Keratinocyte (primary cell): ENCODE measurements at regions not wholly inside any gene's neighbourhood (a gene's known extent, or its start where the extent isn't known, plus 50 kb on each side); places are given as distances from the start of the nearest gene placed in this dataset.

ENCODE experiments used
- DNase-seq: peaks from one replicate; pipeline ENCODE4 v3.0.0-alpha.2; 2011; ENCODE audit warnings: low read depth, missing footprints, low spot score
- FAIRE-seq: peaks from 2 replicates; lab custom pipeline; 2011; peaks lifted over from hg19 to GRCh38; lab: Jason Lieb, UNC
- H2AFZ ChIP-seq: 2 replicates; pipeline ENCODE4 v1.6.0; 2012; ENCODE audit warnings: low read length, control low read depth, inconsistent platforms; ENCODE audit not compliant: control insufficient read depth
- H3K27ac ChIP-seq: 2 replicates; pipeline ENCODE4 v1.5.1; 2011; ENCODE audit warnings: low read length; ENCODE audit not compliant: control insufficient read depth, insufficient read depth
- H3K27me3 ChIP-seq: 3 replicates; pipeline ENCODE4 v1.6.0; 2011; ENCODE audit warnings: low read length; ENCODE audit not compliant: control insufficient read depth, insufficient read depth; ENCODE audit errors: extremely low read depth
- H3K36me3 ChIP-seq, 2 experiments: 2 replicates in 1 of 2; 3 replicates in 1 of 2; pipeline ENCODE4 v1.5.1; 2011; ENCODE audit warnings: low read length in 2 of 2, mild to moderate bottlenecking in 1 of 2; ENCODE audit not compliant: control insufficient read depth in 2 of 2, insufficient read depth in 2 of 2; ENCODE audit errors: extremely low read depth in 1 of 2
- H3K4me1 ChIP-seq: 3 replicates; pipeline ENCODE4 v1.5.1; 2011; ENCODE audit warnings: low read length; ENCODE audit not compliant: control insufficient read depth, insufficient read depth; ENCODE audit errors: extremely low read depth
- H3K4me2 ChIP-seq: 3 replicates; pipeline ENCODE4 v1.6.0; 2011; ENCODE audit warnings: low read depth, low read length; ENCODE audit not compliant: control insufficient read depth, insufficient read depth; ENCODE audit errors: extremely low read depth
- H3K4me3 ChIP-seq, 3 experiments: fragments of 200-600 bp in 1 of 3; sonication (generic) in 1 of 3; 2 replicates in 2 of 3; 3 replicates in 1 of 3; pipeline ENCODE4 v1.5.1; 2011 to 2016; ENCODE audit warnings: low read length in 3 of 3, mild to moderate bottlenecking in 3 of 3, control low read depth in 2 of 3, inconsistent platforms in 1 of 3, low read depth in 1 of 3, mixed read lengths in 1 of 3, mixed run types in 1 of 3, moderate library complexity in 1 of 3; ENCODE audit not compliant: control insufficient read depth in 2 of 3, insufficient read depth in 2 of 3; ENCODE audit errors: extremely low read depth in 1 of 3
- H3K79me2 ChIP-seq: 2 replicates; pipeline ENCODE4 v1.6.0; 2012; ENCODE audit warnings: low read length; ENCODE audit not compliant: control insufficient read depth, insufficient read depth
- H3K9ac ChIP-seq: 3 replicates; pipeline ENCODE4 v1.6.0; 2011; ENCODE audit warnings: low read length; ENCODE audit not compliant: control insufficient read depth, insufficient read depth; ENCODE audit errors: extremely low read depth
- H3K9me1 ChIP-seq: 3 replicates; pipeline ENCODE4 v1.6.0; 2011; ENCODE audit warnings: low read length; ENCODE audit not compliant: control insufficient read depth, insufficient read depth; ENCODE audit errors: extremely low read depth
- H3K9me3 ChIP-seq: 2 replicates; pipeline ENCODE4 v1.5.1; 2012; ENCODE audit warnings: low read depth, low read length; ENCODE audit not compliant: control insufficient read depth
- H4K20me1 ChIP-seq: 3 replicates; pipeline ENCODE4 v1.6.0; 2011; ENCODE audit warnings: low read length; ENCODE audit not compliant: control insufficient read depth, insufficient read depth; ENCODE audit errors: extremely low read depth
- CTCF ChIP-seq, 3 experiments: IDR thresholded peaks in 1 of 3; conservative IDR thresholded peaks in 1 of 3; optimal IDR thresholded peaks in 1 of 3; 2 replicates in 2 of 3; 3 replicates in 1 of 3; pipeline versions ENCODE3 to v1.5.1; 2011; ENCODE audit warnings: low read length in 3 of 3, mild to moderate bottlenecking in 3 of 3, moderate library complexity in 2 of 3, control low read depth in 1 of 3, inconsistent platforms in 1 of 3; ENCODE audit not compliant: insufficient read depth in 2 of 3; ENCODE audit errors: extremely low read depth in 1 of 3
- EZH2 ChIP-seq: IDR thresholded peaks from one replicate; pipeline ENCODE4 v1.6.1; 2012; ENCODE audit warnings: inconsistent platforms, mild to moderate bottlenecking, low read length, moderate library complexity
- dilution Hi-C: fragments of 300-500 bp; cut with MboI; formaldehyde crosslinking; loops from one replicate; pipeline ENCODE4 v1.7.0; 2020; ENCODE audit warnings: low sequenced_read_pairs; ENCODE audit not compliant: extremely low pct_ligation_motif_present

- H3K79me2 ChIP-seq, result no peaks in the 10 kb centered on the region
- H2AFZ ChIP-seq, result no peak overlapping the region
- dilution Hi-C loops, result no loop called here
- H3K4me3 ChIP-seq, result no peak overlapping the region
- TF ChIP-seq CTCF (optimal IDR thresholded peaks at IDR 0.05 in 1 of 3, IDR thresholded peaks at IDR 0.05 in 1 of 3, conservative IDR thresholded peaks at IDR 0.05 in 1 of 3; ENCODE audit: extremely low read depth in 1 of 3, insufficient read depth in 2 of 3, low read length in 3 of 3) (no peak), EZH2 (no peak)
- FAIRE-seq (no peak), DNase-seq (no peak)
- no peaks in the 10 kb centered on the region for H3K9me1 ChIP-seq
- H3K4me2 ChIP-seq, result no peak overlapping the region
- no peaks in the 10 kb centered on the region for H3K36me3 ChIP-seq
- H3K9ac ChIP-seq, result no peak overlapping the region
- H3K27ac ChIP-seq, result no peak overlapping the region
- H3K4me1 ChIP-seq, result no peaks in the 10 kb centered on the region
- H4K20me1 ChIP-seq, result no peaks in the 10 kb centered on the region
- H3K27me3 ChIP-seq, result no peaks in the 10 kb centered on the region
- H3K9me3 ChIP-seq, result no peaks in the 10 kb centered on the region
These were observed 170.5 kb downstream of the NDUFA12 start for GRCh38 chr12:94832780-94833681.

GRCh38 chr12:94832105-94832504 lies 171.4 kb downstream of the NDUFA12 start:
- DNase-seq (no peak), FAIRE-seq (no peak)
- Histone ChIP-seq H3K4me2 (no peak overlapping the region), H3K36me3 (no peaks in the 10 kb centered on the region), H3K79me2 (no peaks in the 10 kb centered on the region), H3K9me1 (no peaks in the 10 kb centered on the region), H3K27me3 (no peaks in the 10 kb centered on the region), H3K4me1 (no peaks in the 10 kb centered on the region), H3K9ac (no peak overlapping the region), H4K20me1 (no peaks in the 10 kb centered on the region), H3K27ac (no peak overlapping the region), H3K4me3 (no peak overlapping the region), H3K9me3 (no peaks in the 10 kb centered on the region), H2AFZ (no peak overlapping the region)
- dilution Hi-C loops, result no loop called here
- TF ChIP-seq CTCF (optimal IDR thresholded peaks at IDR 0.05 in 1 of 3, IDR thresholded peaks at IDR 0.05 in 1 of 3, conservative IDR thresholded peaks at IDR 0.05 in 1 of 3; ENCODE audit: extremely low read depth in 1 of 3, insufficient read depth in 2 of 3, low read length in 3 of 3) (no peak), EZH2 (no peak)
